H9 (cell line): ENCODE measurements at regions not wholly inside any gene's neighbourhood (a gene's known extent, or its start where the extent isn't known, plus 50 kb on each side); places are given as distances from the start of the nearest gene placed in this dataset.

ENCODE experiments used
- DNase-seq: peaks from one replicate; pipeline ENCODE4 v3.0.0-alpha.2; 2017
- H2AFZ ChIP-seq: one replicate; pipeline ENCODE4 v1.6.1; 2013; ENCODE audit warnings: mild to moderate bottlenecking, low read length, control low read depth, moderate library complexity
- H2AK5ac ChIP-seq: 2 replicates; pipeline ENCODE4 v1.6.1; 2013; ENCODE audit warnings: low read length, control low read depth, mixed read lengths; ENCODE audit not compliant: insufficient read length
- H2BK120ac ChIP-seq: one replicate; pipeline ENCODE4 v1.6.1; 2013; ENCODE audit warnings: low read depth, mild to moderate bottlenecking, low read length, control low read depth, inconsistent platforms; ENCODE audit not compliant: poor library complexity, severe bottlenecking
- H2BK12ac ChIP-seq: 2 replicates; pipeline ENCODE4 v1.6.1; 2013; ENCODE audit warnings: low read length, control low read depth, mixed read lengths, low read depth; ENCODE audit not compliant: insufficient read length
- H2BK15ac ChIP-seq: 2 replicates; pipeline ENCODE4 v1.6.1; 2013; ENCODE audit warnings: low read depth, low read length, control low read depth
- H2BK20ac ChIP-seq: one replicate; pipeline ENCODE4 v1.6.1; 2013; ENCODE audit warnings: low read depth, mild to moderate bottlenecking, low read length, control low read depth, inconsistent platforms; ENCODE audit not compliant: poor library complexity, severe bottlenecking
- H2BK5ac ChIP-seq: 2 replicates; pipeline ENCODE4 v1.6.1; 2013; ENCODE audit warnings: low read length, control low read depth, mixed read lengths; ENCODE audit not compliant: insufficient read length
- H3K14ac ChIP-seq: 2 replicates; pipeline ENCODE4 v1.6.1; 2013; ENCODE audit warnings: low read length, control low read depth; ENCODE audit not compliant: insufficient read depth
- H3K18ac ChIP-seq: 2 replicates; pipeline ENCODE4 v1.6.1; 2013; ENCODE audit warnings: low read depth, mild to moderate bottlenecking, mixed read lengths, low read length, control low read depth; ENCODE audit not compliant: insufficient read length
- H3K23ac ChIP-seq: 2 replicates; pipeline ENCODE4 v1.6.1; 2013; ENCODE audit warnings: low read length, control low read depth, mixed read lengths, low read depth; ENCODE audit not compliant: insufficient read length
- H3K23me2 ChIP-seq: 2 replicates; pipeline ENCODE4 v1.6.1; 2013; ENCODE audit warnings: low read depth, mild to moderate bottlenecking, mixed read lengths, low read length, control low read depth; ENCODE audit not compliant: insufficient read length, poor library complexity, severe bottlenecking
- H3K27ac ChIP-seq: 2 replicates; pipeline ENCODE4 v1.5.1; 2013; ENCODE audit warnings: low read length, control low read depth, mixed read lengths, low read depth; ENCODE audit not compliant: insufficient read length
- H3K27me3 ChIP-seq: 2 replicates; pipeline ENCODE4 v1.6.1; 2013; ENCODE audit warnings: low read length, control low read depth, inconsistent platforms; ENCODE audit not compliant: insufficient read depth
- H3K4ac ChIP-seq: 2 replicates; pipeline ENCODE4 v1.6.1; 2013; ENCODE audit warnings: low read depth, mild to moderate bottlenecking, control low read depth, inconsistent platforms, low read length, moderate library complexity
- H3K4me1 ChIP-seq: 2 replicates; pipeline ENCODE4 v1.6.1; 2013; ENCODE audit warnings: low read length, control low read depth, inconsistent platforms; ENCODE audit not compliant: insufficient read depth
- H3K4me2 ChIP-seq: 2 replicates; pipeline ENCODE4 v1.6.1; 2013; ENCODE audit warnings: low read length, control low read depth, mixed read lengths; ENCODE audit not compliant: insufficient read length, insufficient read depth
- H3K56ac ChIP-seq: 2 replicates; pipeline ENCODE4 v1.6.1; 2013; ENCODE audit warnings: low read depth, mild to moderate bottlenecking, mixed read lengths, low read length, control low read depth; ENCODE audit not compliant: insufficient read length
- H3K79me1 ChIP-seq: 2 replicates; pipeline ENCODE4 v1.6.1; 2013; ENCODE audit warnings: low read depth, mild to moderate bottlenecking, moderate library complexity, low read length, control low read depth, inconsistent platforms; ENCODE audit not compliant: insufficient read depth, poor library complexity, severe bottlenecking
- H3K79me2 ChIP-seq: 2 replicates; pipeline ENCODE4 v1.6.1; 2013; ENCODE audit warnings: low read length, control low read depth, inconsistent platforms; ENCODE audit not compliant: insufficient read depth
- H3K9ac ChIP-seq: 2 replicates; pipeline ENCODE4 v1.6.1; 2013; ENCODE audit warnings: low read length, control low read depth, mixed read lengths; ENCODE audit not compliant: insufficient read length; ENCODE audit errors: extremely low read depth
- H3K9me3 ChIP-seq: one replicate; pipeline ENCODE4 v1.6.1; 2013; ENCODE audit warnings: low read depth, low read length, inconsistent platforms; ENCODE audit not compliant: control insufficient read depth
- H3T11ph ChIP-seq: one replicate; pipeline ENCODE4 v1.6.1; 2013; ENCODE audit warnings: mild to moderate bottlenecking, low read length, control low read depth, inconsistent platforms
- H4K20me1 ChIP-seq: one replicate; pipeline ENCODE4 v1.6.1; 2013; ENCODE audit not compliant: control insufficient read depth, insufficient read length, insufficient read depth
- H4K5ac ChIP-seq: 2 replicates; pipeline ENCODE4 v1.6.1; 2013; ENCODE audit warnings: low read depth, mild to moderate bottlenecking, mixed read lengths, low read length, control low read depth; ENCODE audit not compliant: insufficient read length
- H4K8ac ChIP-seq: replicated peaks from 2 replicates; pipeline ENCODE4 v1.6.1; 2013; ENCODE audit warnings: low read length, control low read depth, mixed read lengths, low read depth; ENCODE audit not compliant: insufficient read length
- H4K91ac ChIP-seq: 2 replicates; pipeline ENCODE4 v1.6.1; 2013; ENCODE audit warnings: low read depth, mild to moderate bottlenecking, moderate library complexity, mixed read lengths, low read length, control low read depth; ENCODE audit not compliant: insufficient read length
- H3K27ac Mint-ChIP-seq, 3 experiments: 2 replicates in 2 of 3; 3 replicates in 1 of 3; pipeline ENCODE4 v1.8.0; 2020 to 2021; ENCODE audit warnings: mixed read lengths in 3 of 3, mild to moderate bottlenecking in 1 of 3, moderate library complexity in 1 of 3
- H3K27me3 Mint-ChIP-seq: 2 replicates; pipeline ENCODE4 v1.8.0; 2021; ENCODE audit warnings: low read depth, mild to moderate bottlenecking, moderate library complexity, mixed read lengths
- H3K36me3 Mint-ChIP-seq, 3 experiments: 2 replicates in 2 of 3; 3 replicates in 1 of 3; pipeline ENCODE4 v1.8.0; 2020 to 2021; ENCODE audit warnings: low read depth in 3 of 3, mixed read lengths in 3 of 3; ENCODE audit not compliant: insufficient read depth in 1 of 3
- H3K4me1 Mint-ChIP-seq, 2 experiments: 2 replicates each; pipeline ENCODE4 v1.8.0; 2020; ENCODE audit warnings: mixed read lengths in 2 of 2
- H3K4me3 Mint-ChIP-seq, 2 experiments: 2 replicates in 1 of 2; 3 replicates in 1 of 2; pipeline ENCODE4 v1.8.0; 2020 to 2021; ENCODE audit warnings: mild to moderate bottlenecking in 2 of 2, mixed read lengths in 2 of 2, moderate library complexity in 1 of 2
- H3K9me3 Mint-ChIP-seq, 2 experiments: 2 replicates in 1 of 2; 3 replicates in 1 of 2; pipeline ENCODE4 v1.8.0; 2020; ENCODE audit warnings: mild to moderate bottlenecking in 2 of 2, mixed read lengths in 2 of 2, moderate library complexity in 1 of 2
- CTCF ChIP-seq: fragments of 200-600 bp; sonication (generic); conservative IDR thresholded peaks from 3 replicates; pipeline ENCODE4 v1.8.0; 2021; ENCODE audit warnings: antibody characterized with exemption, mild to moderate bottlenecking
- WGBS: extraction: QIAGEN DNeasy Blood & Tissue Kit; methylation state at CpG from one replicate; pipeline ENCODE4 v1.1.7; 2013; ENCODE audit warnings: missing lambda C conversion rate, low lambda C conversion rate, mixed read lengths; ENCODE audit not compliant: insufficient read length; ENCODE audit errors: extremely low coverage; 5-methylcytosine and 5-hydroxymethylcytosine counted together

DNA sequence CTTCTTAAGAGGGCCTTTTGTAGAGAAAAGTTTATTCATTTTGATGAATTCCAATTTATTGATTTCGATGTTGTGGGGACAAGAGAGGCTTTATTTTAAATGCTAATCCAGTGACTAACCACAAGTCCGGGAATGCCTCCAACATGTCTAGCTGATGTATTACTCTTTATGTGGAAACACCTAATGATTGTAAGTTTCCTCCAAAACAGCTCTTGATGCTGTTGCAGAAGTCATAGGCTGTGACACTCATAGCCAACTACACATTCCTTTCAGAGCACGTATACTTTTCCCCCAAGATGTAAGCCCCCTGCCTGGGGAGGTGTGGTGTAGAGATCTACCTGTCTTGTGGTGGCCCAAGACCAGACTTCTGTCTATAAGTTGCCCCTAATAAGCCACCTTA, 61.3 kb upstream of the RNF24 start:
- H3K4ac ChIP-seq: no peak overlapping the region
- Mint-ChIP-seq H3K4me1 (peaks cover 16 to 18% of the 10 kb centered on the region in 2 experiments), H3K27me3 (peaks cover 1% of the 10 kb centered on the region), H3K9me3 (peaks cover 0 to 3% of the 10 kb centered on the region in 2 experiments; a peak in 2 of 5 replicates), H3K27ac (no peak overlapping the region), H3K4me3 (no peak overlapping the region), H3K36me3 (peaks cover 0 to 2% (median 0%) of the 10 kb centered on the region in 3 experiments; a peak in 2 of 7 replicates)
- H3T11ph ChIP-seq: no peak overlapping the region
- no peaks in the 10 kb centered on the region for H3K79me1 ChIP-seq
- H2AFZ ChIP-seq: no peak overlapping the region
- no peak for TF ChIP-seq CTCF
- H3K4me2 ChIP-seq: no peak overlapping the region
- H4K91ac ChIP-seq: no peak overlapping the region
- no peak overlapping the region for H3K56ac ChIP-seq
- no peak overlapping the region for H3K9ac ChIP-seq
- no peak overlapping the region for H2BK120ac ChIP-seq
- no CpG with 5 or more reads among the region's 3 CpGs for WGBS
- H4K20me1 ChIP-seq: no peaks in the 10 kb centered on the region
- no peaks in the 10 kb centered on the region; the same call in 1 of the 2 replicates for H3K4me1 ChIP-seq
- H3K23me2 ChIP-seq: no peaks in the 10 kb centered on the region
- H4K5ac ChIP-seq: no peak overlapping the region
- no peaks in the 10 kb centered on the region for H3K79me2 ChIP-seq
- no peak overlapping the region for H4K8ac ChIP-seq
- H3K27me3 ChIP-seq: no peaks in the 10 kb centered on the region
- no peak overlapping the region for H3K27ac ChIP-seq
- H2BK5ac ChIP-seq: no peak overlapping the region
- H2BK20ac ChIP-seq: no peak overlapping the region
- no peak overlapping the region for H2BK15ac ChIP-seq
- no peak overlapping the region for H2AK5ac ChIP-seq
- no peak overlapping the region for H2BK12ac ChIP-seq
- DNase-seq: no peak
- no peak overlapping the region for H3K18ac ChIP-seq
- H3K9me3 ChIP-seq: no peaks in the 10 kb centered on the region
- H3K23ac ChIP-seq: no peak overlapping the region
- H3K14ac ChIP-seq: no peak overlapping the region
